GM12872 (cell line): ENCODE measurements at regions not wholly inside any gene's neighbourhood (a gene's known extent, or its start where the extent isn't known, plus 50 kb on each side); places are given as distances from the start of the nearest gene placed in this dataset.

ENCODE experiments used
- TF ChIP-seq, protein P1 (sequence below): IDR thresholded peaks from 3 replicates; pipeline ENCODE4 v1.5.1; 2011; ENCODE audit warnings: low read depth, mild to moderate bottlenecking, low read length, moderate library complexity; ENCODE audit not compliant: insufficient read depth

DNA sequence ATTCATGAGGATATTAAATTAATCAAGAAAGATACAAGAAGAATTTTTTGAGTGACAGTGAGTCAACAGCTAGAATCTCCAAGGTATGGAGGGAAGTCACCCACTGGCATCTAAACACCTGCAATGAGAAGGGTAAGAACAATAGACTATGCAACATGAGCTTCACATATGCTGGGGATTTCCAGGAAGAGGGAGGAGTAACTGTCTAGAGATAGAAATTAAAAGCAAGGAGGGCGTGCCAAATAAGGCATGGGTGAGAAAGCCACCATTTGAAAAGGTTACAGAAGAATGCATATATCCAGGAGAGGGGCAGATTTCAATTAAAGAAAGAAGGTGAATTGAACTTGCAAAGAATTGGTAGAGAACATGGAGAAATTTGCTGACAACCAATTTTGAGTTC is 365.7 kb downstream of the GPR37 start:
- TF ChIP-seq, protein P1, sequence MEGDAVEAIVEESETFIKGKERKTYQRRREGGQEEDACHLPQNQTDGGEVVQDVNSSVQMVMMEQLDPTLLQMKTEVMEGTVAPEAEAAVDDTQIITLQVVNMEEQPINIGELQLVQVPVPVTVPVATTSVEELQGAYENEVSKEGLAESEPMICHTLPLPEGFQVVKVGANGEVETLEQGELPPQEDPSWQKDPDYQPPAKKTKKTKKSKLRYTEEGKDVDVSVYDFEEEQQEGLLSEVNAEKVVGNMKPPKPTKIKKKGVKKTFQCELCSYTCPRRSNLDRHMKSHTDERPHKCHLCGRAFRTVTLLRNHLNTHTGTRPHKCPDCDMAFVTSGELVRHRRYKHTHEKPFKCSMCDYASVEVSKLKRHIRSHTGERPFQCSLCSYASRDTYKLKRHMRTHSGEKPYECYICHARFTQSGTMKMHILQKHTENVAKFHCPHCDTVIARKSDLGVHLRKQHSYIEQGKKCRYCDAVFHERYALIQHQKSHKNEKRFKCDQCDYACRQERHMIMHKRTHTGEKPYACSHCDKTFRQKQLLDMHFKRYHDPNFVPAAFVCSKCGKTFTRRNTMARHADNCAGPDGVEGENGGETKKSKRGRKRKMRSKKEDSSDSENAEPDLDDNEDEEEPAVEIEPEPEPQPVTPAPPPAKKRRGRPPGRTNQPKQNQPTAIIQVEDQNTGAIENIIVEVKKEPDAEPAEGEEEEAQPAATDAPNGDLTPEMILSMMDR, result no peak

- TF ChIP-seq, protein P1, result no peak
Observed at GRCh38 chr7:124398937-124399552, 366.2 kb upstream of the TMEM229A start.

- TF ChIP-seq, protein P1, result no peak
Observed at GRCh38 chr7:124397134-124397533, 364.3 kb upstream of the TMEM229A start.

DNA sequence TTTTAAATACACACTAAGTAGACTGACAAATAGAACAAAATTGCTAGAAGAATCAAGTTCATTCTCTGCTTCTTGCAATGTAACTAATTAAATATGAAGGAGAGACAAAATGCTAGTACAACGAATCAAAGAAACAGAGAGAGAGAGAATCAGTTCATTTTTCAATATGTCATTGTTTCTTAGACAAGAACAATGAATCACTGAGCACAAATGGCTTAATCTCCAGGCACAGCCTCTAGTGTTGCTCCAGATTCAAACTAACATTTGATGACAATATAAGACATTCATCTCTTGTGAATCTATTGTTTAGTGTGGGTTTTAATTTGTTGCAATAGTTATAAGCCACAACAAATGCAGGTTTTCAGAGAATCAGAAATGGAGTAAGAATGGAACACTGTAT is 357.4 kb upstream of the TMEM229A start:
- TF ChIP-seq, protein P1, result no peak

DNA sequence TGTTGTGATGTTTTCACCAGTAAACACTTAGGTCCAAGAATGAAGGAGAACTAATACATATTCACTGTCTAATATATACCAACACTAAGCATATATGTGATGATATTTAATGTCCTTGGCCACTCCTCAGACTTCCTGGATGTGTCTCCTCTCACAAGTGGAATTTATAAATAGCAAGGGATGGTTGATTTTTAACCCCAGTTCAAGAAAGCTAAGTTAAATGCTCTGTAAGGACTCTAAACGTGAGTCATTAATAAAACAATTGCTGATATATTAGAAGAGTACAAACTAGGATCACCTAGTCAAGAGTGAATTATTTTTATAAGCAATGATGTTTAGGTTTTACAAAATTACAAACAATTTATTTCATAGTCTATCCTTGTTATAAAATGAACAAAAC is 355.9 kb upstream of the TMEM229A start:
- TF ChIP-seq, protein P1, result no peak

GRCh38 chr7:124387056-124387455 is 354.2 kb upstream of the TMEM229A start:
- TF ChIP-seq, protein P1, result no peak

DNA sequence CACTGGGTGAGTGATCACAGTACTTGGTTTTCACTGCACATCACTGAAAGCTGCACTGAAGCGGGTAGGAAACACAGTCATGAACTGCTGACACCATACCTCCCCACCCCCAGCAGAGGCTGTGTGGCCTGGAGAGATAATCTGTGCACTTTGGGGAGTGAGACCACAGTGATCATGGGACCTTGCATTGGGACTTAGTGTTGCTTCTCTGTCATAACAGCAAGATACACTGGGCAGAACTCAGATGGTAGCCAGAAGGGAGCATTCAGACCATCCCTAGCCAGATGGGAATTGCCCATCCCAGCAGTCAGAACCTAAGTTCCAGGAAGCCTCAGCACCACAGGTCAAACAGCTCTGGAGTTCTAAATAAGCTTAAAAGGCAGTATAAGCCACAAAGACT is 346.4 kb upstream of the TMEM229A start:
- TF ChIP-seq, protein P1, result no peak
